Prostate gland (tissue), 2 donors: ENCODE measurements at regions not wholly inside any gene's neighbourhood (a gene's known extent, or its start where the extent isn't known, plus 50 kb on each side); places are given as distances from the start of the nearest gene placed in this dataset.

Experiments used
- DNase-seq: peaks from one replicate; pipeline ENCODE4 v3.0.0-alpha.2; 2019; ENCODE audit warnings: low spot score
- H3K27ac ChIP-seq, 2 donors: fragments of 200-600 bp; sonication (generic); 2 replicates each; pipeline ENCODE4 v1.5.1; 2017 to 2019
- H3K27me3 ChIP-seq: fragments of 200-600 bp; sonication (generic); replicated peaks from 2 replicates; pipeline ENCODE4 v1.5.1; 2019; ENCODE audit not compliant: insufficient read depth
- H3K36me3 ChIP-seq, 2 donors: fragments of 200-600 bp; sonication (generic); 1 replicate in 1 of 2; 2 replicates in 1 of 2; pipeline versions ENCODE4 v1.5.1 to v1.8.1; 2017 to 2019
- H3K4me1 ChIP-seq: fragments of 200-600 bp; sonication (generic); replicated peaks from 2 replicates; pipeline ENCODE4 v1.5.1; 2019
- H3K4me3 ChIP-seq, 2 donors: fragments of 200-600 bp; sonication (generic); 2 replicates each; pipeline ENCODE4 v1.5.1; 2017 to 2019
- H3K9me3 ChIP-seq: fragments of 200-600 bp; sonication (generic); 2 replicates; pipeline ENCODE4 v1.5.1; 2017
- POLR2A ChIP-seq: fragments of 450-650 bp; IDR thresholded peaks from one replicate; pipeline ENCODE4 v1.6.1; 2016; ENCODE audit warnings: antibody characterized with exemption, mild to moderate bottlenecking
- POLR2AphosphoS5 ChIP-seq: sonication (generic); formaldehyde crosslinking; IDR thresholded peaks from one replicate; pipeline ENCODE4 v1.6.1; 2017; ENCODE audit warnings: antibody characterized with exemption
- WGBS: methylation state at CpG from one replicate; pipeline ENCODE4 v1.1.5; 2018; 5-methylcytosine and 5-hydroxymethylcytosine counted together
- intact Hi-C: fragments of 100-400 bp; cut with DNase I; formaldehyde crosslinking; loops from one replicate; pipeline ENCODE4 v1.14.2; 2022
- TF ChIP-seq, protein P1 (sequence below), 4 experiments: fragments of 200-600 bp in 2 of 4; fragments of 450-650 bp in 2 of 4; sonication (generic) in 2 of 4; IDR thresholded peaks; 1 replicate in 3 of 4; 2 replicates in 1 of 4; pipeline ENCODE4 v1.5.1; 2016 to 2019; ENCODE audit warnings: antibody characterized with exemption in 4 of 4, mild to moderate bottlenecking in 2 of 4, moderate library complexity in 2 of 4

DNA sequence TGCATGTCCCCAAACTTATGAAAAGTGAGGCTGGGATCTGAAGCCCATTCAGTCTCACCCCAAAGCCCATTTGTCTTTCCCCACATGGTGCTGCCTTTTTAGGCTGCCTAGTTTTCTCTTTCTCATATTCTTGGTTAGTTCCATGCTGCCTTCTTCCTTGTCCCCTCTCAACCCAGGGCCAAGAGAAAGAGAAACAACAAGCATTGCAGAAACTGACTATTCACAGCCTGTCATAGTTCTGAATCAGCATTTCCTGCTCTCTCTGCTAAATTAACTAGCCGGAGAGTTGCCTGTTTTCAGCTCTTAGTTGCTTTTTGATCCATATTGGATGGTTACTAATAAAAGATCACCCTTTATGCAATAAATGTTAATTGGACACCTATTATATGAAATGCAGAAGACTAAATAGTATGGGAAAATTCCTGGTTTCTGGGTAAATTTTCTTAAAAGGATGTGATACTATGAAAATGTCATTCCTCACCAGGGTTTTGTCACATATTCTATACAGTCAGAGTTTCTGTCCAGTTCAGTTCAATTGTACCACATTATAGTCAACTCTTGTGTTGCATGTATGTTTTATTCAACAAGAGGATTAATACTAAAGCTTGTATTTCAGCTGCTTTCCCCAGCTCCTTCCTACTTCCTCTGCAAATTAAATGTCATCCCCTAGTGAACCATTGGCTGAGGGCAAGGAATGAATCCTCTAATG lies 246.5 kb downstream of the GALR1 start:
- Histone ChIP-seq H3K9me3 (no peaks in the 10 kb centered on the region), H3K27me3 (peaks cover 2% of the 10 kb centered on the region), H3K27ac (no peak overlapping the region), H3K4me1 (no peaks in the 10 kb centered on the region), H3K36me3 (no peaks in the 10 kb centered on the region), H3K4me3 (no peak overlapping the region)
- DNase-seq, result no peak
- WGBS, result 50% methylated on average over 1 of the region's 1 CpG
- intact Hi-C loops, result no loop called here
- TF ChIP-seq, protein P1, sequence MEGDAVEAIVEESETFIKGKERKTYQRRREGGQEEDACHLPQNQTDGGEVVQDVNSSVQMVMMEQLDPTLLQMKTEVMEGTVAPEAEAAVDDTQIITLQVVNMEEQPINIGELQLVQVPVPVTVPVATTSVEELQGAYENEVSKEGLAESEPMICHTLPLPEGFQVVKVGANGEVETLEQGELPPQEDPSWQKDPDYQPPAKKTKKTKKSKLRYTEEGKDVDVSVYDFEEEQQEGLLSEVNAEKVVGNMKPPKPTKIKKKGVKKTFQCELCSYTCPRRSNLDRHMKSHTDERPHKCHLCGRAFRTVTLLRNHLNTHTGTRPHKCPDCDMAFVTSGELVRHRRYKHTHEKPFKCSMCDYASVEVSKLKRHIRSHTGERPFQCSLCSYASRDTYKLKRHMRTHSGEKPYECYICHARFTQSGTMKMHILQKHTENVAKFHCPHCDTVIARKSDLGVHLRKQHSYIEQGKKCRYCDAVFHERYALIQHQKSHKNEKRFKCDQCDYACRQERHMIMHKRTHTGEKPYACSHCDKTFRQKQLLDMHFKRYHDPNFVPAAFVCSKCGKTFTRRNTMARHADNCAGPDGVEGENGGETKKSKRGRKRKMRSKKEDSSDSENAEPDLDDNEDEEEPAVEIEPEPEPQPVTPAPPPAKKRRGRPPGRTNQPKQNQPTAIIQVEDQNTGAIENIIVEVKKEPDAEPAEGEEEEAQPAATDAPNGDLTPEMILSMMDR (IDR thresholded peaks at IDR 0.05), result no peak
- TF ChIP-seq POLR2AphosphoS5, result no peak
- TF ChIP-seq POLR2A, result no peak

DNA sequence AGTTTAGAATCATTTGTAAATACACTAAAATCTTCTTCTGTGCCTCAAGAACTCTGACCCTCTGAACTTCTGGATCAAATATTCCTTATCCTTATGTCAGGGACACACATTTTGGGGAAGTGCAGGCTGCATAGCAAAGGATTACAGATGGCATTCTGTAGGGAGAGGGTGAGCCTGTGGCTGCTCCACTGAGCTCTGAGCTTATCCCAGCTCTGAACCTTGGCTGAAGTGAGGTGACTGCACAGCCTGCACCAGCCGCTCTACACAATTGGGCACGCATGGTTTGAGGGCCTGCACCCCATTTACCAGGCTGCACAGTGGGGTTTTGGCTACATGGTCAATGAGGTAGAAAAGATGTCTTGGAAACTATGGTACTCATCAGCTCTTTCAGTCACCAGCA lies 251.6 kb downstream of the GALR1 start:
- no peaks in the 10 kb centered on the region for H3K27me3 ChIP-seq
- H3K9me3 ChIP-seq, result no peaks in the 10 kb centered on the region
- TF ChIP-seq POLR2AphosphoS5 (no peak), POLR2A (no peak)
- TF ChIP-seq, protein P1 (IDR thresholded peaks at IDR 0.05), result no peak
- no peak for DNase-seq
- no peaks in the 10 kb centered on the region for H3K4me1 ChIP-seq
- no peak overlapping the region for H3K27ac ChIP-seq
- H3K4me3 ChIP-seq, result no peak overlapping the region
- WGBS, result 63% methylated on average over 2 of the region's 2 CpGs
- H3K36me3 ChIP-seq, result no peaks in the 10 kb centered on the region
- intact Hi-C loops, result no loop called here

DNA sequence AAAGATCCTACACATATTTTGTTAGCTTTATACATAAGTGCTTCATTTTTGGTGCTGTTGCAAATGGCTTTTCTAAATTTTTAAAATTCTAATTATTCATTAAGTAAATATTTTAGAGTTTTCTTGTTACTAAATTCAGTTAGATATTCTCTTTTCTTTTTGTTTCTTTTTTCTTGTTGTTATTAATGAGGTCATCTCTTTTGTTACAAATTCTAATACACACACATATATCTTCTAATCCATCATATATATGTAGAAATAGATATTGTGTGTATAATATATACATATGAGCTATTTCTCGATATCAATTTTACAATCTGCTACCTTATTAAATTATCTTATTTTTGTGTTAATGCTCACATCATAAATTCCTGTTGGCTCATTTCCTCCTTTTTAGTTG lies 255.9 kb downstream of the GALR1 start:
- H3K27me3 ChIP-seq, result no peaks in the 10 kb centered on the region
- TF ChIP-seq, protein P1 (IDR thresholded peaks at IDR 0.05), result no peak
- TF ChIP-seq POLR2A (no peak), POLR2AphosphoS5 (no peak)
- no peaks in the 10 kb centered on the region for H3K9me3 ChIP-seq
- DNase-seq, result no peak
- no peaks in the 10 kb centered on the region for H3K36me3 ChIP-seq
- no peak overlapping the region for H3K27ac ChIP-seq
- H3K4me1 ChIP-seq, result no peaks in the 10 kb centered on the region
- WGBS, result 97% methylated on average over 1 of the region's 1 CpG
- no peak overlapping the region for H3K4me3 ChIP-seq
- intact Hi-C loops, result no loop called here

DNA sequence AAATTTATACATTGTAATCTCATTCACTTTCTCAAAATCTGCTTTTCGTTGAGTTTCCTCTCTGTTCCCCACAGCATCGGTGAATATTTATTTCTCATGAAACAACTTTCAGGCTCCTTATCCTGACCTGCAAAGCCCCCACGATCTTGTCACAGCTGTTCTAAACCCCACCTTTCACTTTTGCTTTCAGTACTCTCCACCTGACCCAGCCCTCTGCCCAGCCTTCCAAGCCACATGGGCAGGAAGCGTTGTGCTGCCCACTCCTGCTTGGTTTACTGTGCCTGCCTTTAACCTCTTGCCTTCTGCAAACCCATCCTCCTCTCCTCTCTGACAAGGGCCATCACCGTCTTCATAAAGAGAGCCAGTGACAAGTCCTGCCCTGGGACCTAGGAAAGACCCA lies 262.5 kb downstream of the GALR1 start:
- Histone ChIP-seq H3K9me3 (no peaks in the 10 kb centered on the region), H3K4me3 (no peak overlapping the region), H3K27me3 (no peaks in the 10 kb centered on the region), H3K4me1 (no peaks in the 10 kb centered on the region), H3K27ac (no peak overlapping the region), H3K36me3 (no peaks in the 10 kb centered on the region)
- TF ChIP-seq POLR2A (no peak), POLR2AphosphoS5 (no peak)
- TF ChIP-seq, protein P1 (IDR thresholded peaks at IDR 0.05), result no peak
- WGBS, result 84% methylated on average over 5 of the region's 5 CpGs
- intact Hi-C loops, result no loop called here
- no peak for DNase-seq

DNA sequence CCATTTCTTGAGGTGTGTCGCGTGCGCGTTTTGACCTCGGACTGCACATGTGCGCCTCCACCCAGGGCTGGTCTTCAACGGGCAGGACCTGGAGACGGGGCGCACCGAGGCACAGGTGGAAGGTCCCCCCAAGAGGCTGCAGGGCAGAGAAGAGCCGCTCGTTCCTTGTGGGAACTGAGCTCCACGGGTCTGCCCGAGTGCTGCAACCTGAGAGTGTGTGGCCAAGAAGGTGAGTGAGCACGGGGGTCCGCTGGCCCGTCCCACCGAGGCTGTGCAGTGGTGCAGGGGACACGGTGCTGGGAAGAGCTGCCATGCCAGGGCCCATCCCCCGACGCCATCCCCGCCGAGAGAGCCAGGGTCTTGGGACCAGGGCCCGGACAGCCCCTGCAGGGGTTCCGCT lies 268.3 kb downstream of the GALR1 start:
- Histone ChIP-seq H3K27ac (no peak overlapping the region), H3K9me3 (no peaks in the 10 kb centered on the region), H3K36me3 (no peaks in the 10 kb centered on the region), H3K27me3 (no peaks in the 10 kb centered on the region), H3K4me1 (no peaks in the 10 kb centered on the region), H3K4me3 (no peak overlapping the region)
- 93% methylated on average over 24 of the region's 25 CpGs for WGBS
- DNase-seq, result no peak
- intact Hi-C loops, result no loop called here
- TF ChIP-seq POLR2AphosphoS5 (no peak), POLR2A (no peak)
- TF ChIP-seq, protein P1 (IDR thresholded peaks at IDR 0.05), result no peak
